ENCODE measurements at regions not wholly inside any gene's neighbourhood (a gene's known extent, or its start where the extent isn't known, plus 50 kb on each side); places are given as distances from the start of the nearest gene placed in this dataset.

GRCh38 chr11:62046568-62047100, 77.2 kb upstream of the INCENP start:
- H3K36me3 Mint-ChIP-seq (ENCODE audit: low read depth) = no peaks in the 10 kb centered on the region
- no peak overlapping the region for H3K4me3 Mint-ChIP-seq
- H3K9me3 Mint-ChIP-seq = no peaks in the 10 kb centered on the region
- H3K27me3 Mint-ChIP-seq (ENCODE audit: insufficient read depth) = peaks cover 24% of the 10 kb centered on the region
- TF ChIP-seq, protein P1, sequence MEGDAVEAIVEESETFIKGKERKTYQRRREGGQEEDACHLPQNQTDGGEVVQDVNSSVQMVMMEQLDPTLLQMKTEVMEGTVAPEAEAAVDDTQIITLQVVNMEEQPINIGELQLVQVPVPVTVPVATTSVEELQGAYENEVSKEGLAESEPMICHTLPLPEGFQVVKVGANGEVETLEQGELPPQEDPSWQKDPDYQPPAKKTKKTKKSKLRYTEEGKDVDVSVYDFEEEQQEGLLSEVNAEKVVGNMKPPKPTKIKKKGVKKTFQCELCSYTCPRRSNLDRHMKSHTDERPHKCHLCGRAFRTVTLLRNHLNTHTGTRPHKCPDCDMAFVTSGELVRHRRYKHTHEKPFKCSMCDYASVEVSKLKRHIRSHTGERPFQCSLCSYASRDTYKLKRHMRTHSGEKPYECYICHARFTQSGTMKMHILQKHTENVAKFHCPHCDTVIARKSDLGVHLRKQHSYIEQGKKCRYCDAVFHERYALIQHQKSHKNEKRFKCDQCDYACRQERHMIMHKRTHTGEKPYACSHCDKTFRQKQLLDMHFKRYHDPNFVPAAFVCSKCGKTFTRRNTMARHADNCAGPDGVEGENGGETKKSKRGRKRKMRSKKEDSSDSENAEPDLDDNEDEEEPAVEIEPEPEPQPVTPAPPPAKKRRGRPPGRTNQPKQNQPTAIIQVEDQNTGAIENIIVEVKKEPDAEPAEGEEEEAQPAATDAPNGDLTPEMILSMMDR (IDR thresholded peaks at IDR 0.05) = no peak
- H3K4me1 Mint-ChIP-seq (ENCODE audit: low read depth) = peaks cover 12% of the 10 kb centered on the region; the same call in 1 of the 2 replicates
- H3K27ac Mint-ChIP-seq = no peak overlapping the region
- DNase-seq = no peak

DNA sequence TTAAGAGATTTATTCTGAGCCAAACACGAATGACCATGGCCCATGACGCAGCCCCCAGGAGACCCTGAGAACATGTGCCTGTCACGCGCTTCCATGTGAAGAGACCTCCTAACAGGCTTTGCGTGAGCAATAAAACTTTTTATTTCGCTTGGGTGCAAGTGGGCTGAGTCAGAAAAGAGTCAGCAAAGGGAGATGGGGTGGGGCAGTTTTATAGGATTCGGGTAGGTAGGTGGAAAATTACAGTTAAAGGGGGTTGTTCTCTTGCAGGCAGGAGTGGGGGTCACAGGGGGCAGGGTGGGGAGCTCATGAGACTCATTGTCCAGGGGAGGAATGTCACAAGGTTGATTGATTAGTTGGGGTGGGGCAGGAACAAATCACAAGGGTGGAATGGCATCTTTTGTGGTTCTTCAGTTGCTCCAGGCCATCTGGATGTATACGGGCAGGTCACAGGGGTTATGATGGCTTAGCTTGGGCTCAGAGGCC, 77.2 kb upstream of the FTH1 start:
- H3K27me3 Mint-ChIP-seq (ENCODE audit: insufficient read depth) = peaks cover 19% of the 10 kb centered on the region
- H3K27ac Mint-ChIP-seq = no peak overlapping the region
- peaks cover 12% of the 10 kb centered on the region; the same call in 1 of the 2 replicates for H3K4me1 Mint-ChIP-seq (ENCODE audit: low read depth)
- H3K4me3 Mint-ChIP-seq = no peak overlapping the region
- no peaks in the 10 kb centered on the region for H3K9me3 Mint-ChIP-seq
- no peaks in the 10 kb centered on the region for H3K36me3 Mint-ChIP-seq (ENCODE audit: low read depth)
- DNase-seq = no peak
- TF ChIP-seq, protein P1 (IDR thresholded peaks at IDR 0.05) = no peak

GRCh38 chr11:62035293-62035692, 67.9 kb upstream of the FTH1 start:
- H3K4me3 Mint-ChIP-seq = no peak overlapping the region
- H3K36me3 Mint-ChIP-seq (ENCODE audit: low read depth) = peaks cover 22% of the 10 kb centered on the region
- H3K4me1 Mint-ChIP-seq (ENCODE audit: low read depth) = no peaks in the 10 kb centered on the region
- no peak for DNase-seq
- no peak overlapping the region for H3K27ac Mint-ChIP-seq
- TF ChIP-seq, protein P1 (IDR thresholded peaks at IDR 0.05) = no peak
- peaks cover 30% of the 10 kb centered on the region for H3K9me3 Mint-ChIP-seq
- H3K27me3 Mint-ChIP-seq (ENCODE audit: insufficient read depth) = peaks cover 36% of the 10 kb centered on the region

- H3K27ac Mint-ChIP-seq = no peak overlapping the region
Observed at GRCh38 chr11:62034036-62034338, 66.6 kb upstream of the FTH1 start.

DNA sequence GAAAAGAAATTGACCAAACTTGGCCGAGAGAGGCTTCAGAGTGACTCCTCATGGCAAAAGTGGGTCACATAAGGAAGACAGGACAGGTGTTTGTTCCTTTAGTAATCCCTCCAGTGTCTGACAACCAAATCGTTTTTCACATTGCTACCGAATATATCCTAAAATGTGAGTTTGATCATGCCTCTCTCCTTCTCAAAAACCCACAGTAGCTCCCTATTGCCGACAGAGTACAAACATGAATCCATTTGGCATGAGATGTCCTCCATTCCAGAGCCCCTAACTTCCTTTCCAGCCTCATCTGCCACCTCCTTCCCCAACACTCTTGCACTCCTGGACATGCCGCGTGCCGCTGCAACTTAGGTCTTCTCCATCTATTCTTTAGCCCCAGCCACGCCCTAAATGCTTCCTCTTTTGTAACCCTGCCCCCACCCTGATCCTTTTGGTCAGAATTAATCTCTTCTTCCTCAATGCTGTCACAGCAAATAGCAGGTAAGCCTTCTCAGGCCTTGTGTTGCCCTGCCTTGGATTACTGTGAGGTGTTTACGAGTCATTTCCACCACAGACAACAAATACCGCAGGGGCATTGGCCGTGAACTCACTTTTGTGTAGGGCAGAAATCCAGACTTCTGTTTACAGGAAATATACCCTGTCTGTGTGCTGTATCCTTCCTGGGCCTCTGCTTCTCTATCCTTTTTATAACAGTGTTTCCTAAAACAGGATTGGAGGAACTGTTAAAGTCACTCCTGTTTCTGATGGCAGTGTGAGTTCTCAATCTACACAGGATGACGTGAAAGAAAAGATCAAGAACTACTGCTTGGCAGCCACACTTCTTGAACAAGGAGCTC, 66.0 kb upstream of the FTH1 start:
- no peak for DNase-seq
- H3K27ac Mint-ChIP-seq = no peak overlapping the region

More at GRCh38 chr11:62034036-62034338, 66.6 kb upstream of the FTH1 start:
- TF ChIP-seq, protein P1 (IDR thresholded peaks at IDR 0.05) = no peak
- Mint-ChIP-seq H3K27me3 (ENCODE audit: insufficient read depth) (peaks cover 33% of the 10 kb centered on the region), H3K36me3 (ENCODE audit: low read depth) (peaks cover 22% of the 10 kb centered on the region), H3K4me1 (ENCODE audit: low read depth) (no peaks in the 10 kb centered on the region), H3K9me3 (peaks cover 30% of the 10 kb centered on the region), H3K4me3 (no peak overlapping the region)
- DNase-seq = no peak

More for the DNA sequence above, 66.0 kb upstream of the FTH1 start:
- Mint-ChIP-seq H3K4me1 (ENCODE audit: low read depth) (no peaks in the 10 kb centered on the region), H3K36me3 (ENCODE audit: low read depth) (peaks cover 22% of the 10 kb centered on the region), H3K4me3 (no peak overlapping the region), H3K27me3 (ENCODE audit: insufficient read depth) (peaks cover 32% of the 10 kb centered on the region), H3K9me3 (peaks cover 30% of the 10 kb centered on the region)
- TF ChIP-seq, protein P1 (IDR thresholded peaks at IDR 0.05) = no peak

Data from HFFc6 (cell line).